SU-DHL-6 (cell line): ENCODE measurements at regions not wholly inside any gene's neighbourhood (a gene's known extent, or its start where the extent isn't known, plus 50 kb on each side); places are given as distances from the start of the nearest gene placed in this dataset.

ENCODE experiments used
- H2AFZ ChIP-seq: fragments of 200-600 bp; sonication (generic); 2 replicates; pipeline ENCODE4 v1.6.1; 2014; ENCODE audit warnings: low read depth, mild to moderate bottlenecking, moderate library complexity, mixed read lengths, antibody characterized with exemption, low read length; ENCODE audit not compliant: severe bottlenecking
- H3F3A ChIP-seq: fragments of 200-600 bp; shearing (Covaris generic); 2 replicates; pipeline ENCODE4 v1.6.0; 2016; ENCODE audit warnings: antibody characterized with exemption, mild to moderate bottlenecking; ENCODE audit not compliant: insufficient read depth
- H3K27ac ChIP-seq: fragments of 200-600 bp; sonication (generic); 2 replicates; pipeline ENCODE4 v1.5.1; 2016; ENCODE audit warnings: low read depth, mild to moderate bottlenecking, low read length, moderate library complexity, mixed read lengths
- H3K27me3 ChIP-seq: fragments of 200-600 bp; sonication (generic), shearing (Covaris generic); 2 replicates; pipeline ENCODE4 v1.6.0; 2014; ENCODE audit warnings: mild to moderate bottlenecking, low read length
- H3K36me3 ChIP-seq: fragments of 200-600 bp; sonication (generic); 2 replicates; pipeline ENCODE4 v1.6.1; 2014; ENCODE audit warnings: mild to moderate bottlenecking, low read length, mixed read lengths
- H3K4me2 ChIP-seq: fragments of 300-600, 200-600 bp; shearing (Covaris generic), sonication (generic); 2 replicates; pipeline ENCODE4 v1.6.0; 2014; ENCODE audit warnings: low read length, low read depth, mild to moderate bottlenecking; ENCODE audit not compliant: poor library complexity, severe bottlenecking
- H3K4me3 ChIP-seq: fragments of 200-600 bp; sonication (generic); 2 replicates; pipeline ENCODE4 v1.5.1; 2014; ENCODE audit warnings: antibody characterized with exemption, low read length, mild to moderate bottlenecking, mixed read lengths; ENCODE audit not compliant: insufficient read depth, poor library complexity, severe bottlenecking
- H3K79me2 ChIP-seq: fragments of 200-600 bp; sonication (generic); 2 replicates; pipeline ENCODE4 v1.6.1; 2014; ENCODE audit warnings: mild to moderate bottlenecking, low read length, moderate library complexity; ENCODE audit not compliant: insufficient read depth
- H3K9ac ChIP-seq: fragments of 200-600 bp; sonication (generic); 2 replicates; pipeline ENCODE4 v1.7.0; 2014; ENCODE audit warnings: mild to moderate bottlenecking, low read length
- H3K9me2 ChIP-seq: fragments of 200-600 bp; sonication (generic); replicated peaks from 2 replicates; pipeline ENCODE4 v1.6.1; 2014; ENCODE audit warnings: low read length; ENCODE audit not compliant: insufficient read depth
- H3K9me3 ChIP-seq: fragments of 200-600 bp; sonication (generic); 2 replicates; pipeline ENCODE4 v1.6.1; 2014; ENCODE audit warnings: low read length, mixed read lengths; ENCODE audit not compliant: insufficient read depth
- H4K20me1 ChIP-seq: fragments of 200-600 bp; sonication (generic); 2 replicates; pipeline ENCODE4 v1.6.1; 2014; ENCODE audit warnings: low read depth, mild to moderate bottlenecking, antibody characterized with exemption, low read length, moderate library complexity, mixed read lengths
- EZH2phosphoT487 ChIP-seq: fragments of 200-600 bp; sonication (generic), shearing (Covaris generic); conservative IDR thresholded peaks from 2 replicates; pipeline ENCODE4 v1.6.1; 2018; ENCODE audit warnings: mild to moderate bottlenecking, antibody characterized with exemption, low read length, moderate library complexity, mixed read lengths
- TF ChIP-seq, protein P1 (sequence below): fragments of 200-600 bp; sonication (generic); IDR thresholded peaks from one replicate; pipeline ENCODE4 v1.5.1; 2017; ENCODE audit warnings: antibody characterized with exemption, mild to moderate bottlenecking, low read length, moderate library complexity; ENCODE audit not compliant: insufficient read depth, poor library complexity, severe bottlenecking

DNA sequence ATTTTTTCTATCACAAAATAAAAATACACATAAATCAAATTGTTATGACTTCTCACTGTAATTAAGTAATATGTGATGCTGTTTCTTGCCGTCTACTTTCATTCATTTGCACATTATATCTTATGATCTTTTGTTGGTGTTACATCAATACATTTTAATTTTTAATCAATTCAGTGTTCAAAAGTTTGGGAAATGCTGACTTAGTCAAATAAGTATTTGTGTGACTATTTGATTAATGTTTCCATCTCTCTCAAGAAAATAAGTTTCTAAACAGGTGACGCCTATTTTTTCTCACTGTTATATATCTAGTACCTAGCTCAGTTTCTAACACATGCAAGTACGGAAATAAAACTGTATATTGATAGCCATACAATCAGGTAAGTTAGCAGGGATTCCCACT, 329.5 kb upstream of the KIRREL3 start:
- TF ChIP-seq EZH2phosphoT487 = no peak
- TF ChIP-seq, protein P1, sequence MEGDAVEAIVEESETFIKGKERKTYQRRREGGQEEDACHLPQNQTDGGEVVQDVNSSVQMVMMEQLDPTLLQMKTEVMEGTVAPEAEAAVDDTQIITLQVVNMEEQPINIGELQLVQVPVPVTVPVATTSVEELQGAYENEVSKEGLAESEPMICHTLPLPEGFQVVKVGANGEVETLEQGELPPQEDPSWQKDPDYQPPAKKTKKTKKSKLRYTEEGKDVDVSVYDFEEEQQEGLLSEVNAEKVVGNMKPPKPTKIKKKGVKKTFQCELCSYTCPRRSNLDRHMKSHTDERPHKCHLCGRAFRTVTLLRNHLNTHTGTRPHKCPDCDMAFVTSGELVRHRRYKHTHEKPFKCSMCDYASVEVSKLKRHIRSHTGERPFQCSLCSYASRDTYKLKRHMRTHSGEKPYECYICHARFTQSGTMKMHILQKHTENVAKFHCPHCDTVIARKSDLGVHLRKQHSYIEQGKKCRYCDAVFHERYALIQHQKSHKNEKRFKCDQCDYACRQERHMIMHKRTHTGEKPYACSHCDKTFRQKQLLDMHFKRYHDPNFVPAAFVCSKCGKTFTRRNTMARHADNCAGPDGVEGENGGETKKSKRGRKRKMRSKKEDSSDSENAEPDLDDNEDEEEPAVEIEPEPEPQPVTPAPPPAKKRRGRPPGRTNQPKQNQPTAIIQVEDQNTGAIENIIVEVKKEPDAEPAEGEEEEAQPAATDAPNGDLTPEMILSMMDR = no peak
- Histone ChIP-seq H3K9me2 (no peaks in the 10 kb centered on the region), H3K4me3 (no peak overlapping the region), H3K36me3 (no peaks in the 10 kb centered on the region), H3K79me2 (no peaks in the 10 kb centered on the region), H3K9me3 (no peaks in the 10 kb centered on the region), H3K27me3 (no peaks in the 10 kb centered on the region), H3K4me2 (no peak overlapping the region), H4K20me1 (no peaks in the 10 kb centered on the region), H3F3A (no peaks in the 10 kb centered on the region), H3K27ac (no peak overlapping the region), H2AFZ (no peak overlapping the region), H3K9ac (no peak overlapping the region)

DNA sequence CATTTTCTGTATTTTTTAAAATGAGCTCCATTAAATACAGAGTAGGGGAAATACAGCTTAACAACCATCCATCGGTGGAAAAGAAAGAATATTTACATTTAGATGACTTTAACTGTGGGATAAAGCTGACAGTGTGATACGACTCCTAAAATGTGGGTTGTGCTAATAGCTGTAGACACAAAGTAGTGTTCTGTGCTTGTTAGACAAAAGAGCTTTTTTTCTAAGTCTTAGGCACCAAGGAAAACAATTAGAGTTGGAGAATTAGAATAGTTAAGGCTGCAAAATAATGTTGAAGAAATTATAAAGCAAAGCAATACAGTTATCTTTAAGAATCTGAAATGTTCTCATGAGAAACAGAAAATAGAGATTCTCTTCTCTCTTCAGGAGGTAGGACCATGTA, 307.7 kb upstream of the KIRREL3 start:
- Histone ChIP-seq H3K9me2 (no peaks in the 10 kb centered on the region), H3K4me3 (no peak overlapping the region), H3F3A (no peaks in the 10 kb centered on the region), H3K4me2 (no peak overlapping the region), H3K27me3 (no peaks in the 10 kb centered on the region), H3K36me3 (no peaks in the 10 kb centered on the region), H4K20me1 (no peaks in the 10 kb centered on the region), H2AFZ (no peak overlapping the region), H3K9ac (no peak overlapping the region), H3K79me2 (no peaks in the 10 kb centered on the region), H3K9me3 (no peaks in the 10 kb centered on the region), H3K27ac (no peak overlapping the region)
- TF ChIP-seq, protein P1 = no peak

DNA sequence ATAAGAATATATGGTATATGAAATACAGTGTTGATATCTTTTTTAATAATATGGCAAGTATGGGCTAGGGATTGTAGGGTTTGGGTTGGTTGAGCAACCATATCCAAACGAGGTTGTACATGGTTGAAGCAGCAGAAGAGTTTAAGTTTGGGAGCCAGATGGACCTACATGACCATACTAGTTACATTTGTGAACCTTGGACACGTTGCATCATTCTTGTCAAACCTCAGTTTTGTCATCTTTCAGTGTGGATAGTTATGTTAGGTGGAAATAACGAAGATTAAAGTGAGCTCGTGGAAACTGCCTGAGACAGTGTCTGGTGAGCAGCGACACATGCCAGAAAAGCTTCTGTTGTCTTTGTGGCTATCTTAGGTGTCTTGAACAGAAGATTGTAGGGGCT, 307.1 kb upstream of the KIRREL3 start:
- H3K27me3 ChIP-seq = no peaks in the 10 kb centered on the region
- no peak overlapping the region for H3K9ac ChIP-seq
- no peaks in the 10 kb centered on the region for H3F3A ChIP-seq
- no peak overlapping the region for H3K4me2 ChIP-seq
- H4K20me1 ChIP-seq = no peaks in the 10 kb centered on the region
- no peak for TF ChIP-seq EZH2phosphoT487
- TF ChIP-seq, protein P1 = no peak
- H3K9me2 ChIP-seq = no peaks in the 10 kb centered on the region
- no peak overlapping the region for H2AFZ ChIP-seq
- H3K9me3 ChIP-seq = no peaks in the 10 kb centered on the region
- no peak overlapping the region for H3K4me3 ChIP-seq
- H3K79me2 ChIP-seq = no peaks in the 10 kb centered on the region
- H3K27ac ChIP-seq = no peak overlapping the region
- no peaks in the 10 kb centered on the region for H3K36me3 ChIP-seq

DNA sequence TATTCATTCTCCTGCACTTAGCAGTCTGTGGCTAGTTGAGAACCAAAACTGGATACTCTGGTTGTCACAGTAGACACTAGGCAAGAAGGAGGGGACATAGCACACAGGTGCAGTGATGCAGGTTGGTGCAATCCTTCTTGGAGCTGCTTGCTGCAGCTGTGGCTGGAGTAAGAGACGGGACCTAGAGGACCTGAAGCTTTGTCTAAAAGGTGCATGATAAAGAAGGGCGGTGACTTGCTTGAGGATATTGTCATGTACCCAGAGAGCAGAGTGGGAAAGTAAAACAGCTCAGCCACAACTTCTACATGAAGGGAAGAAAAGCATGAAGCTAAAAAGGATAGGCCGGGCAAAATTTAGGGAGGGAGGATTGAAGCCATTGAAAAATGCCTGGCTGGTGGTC, 304.1 kb upstream of the KIRREL3 start:
- Histone ChIP-seq H3K27ac (no peak overlapping the region), H3K9me3 (no peaks in the 10 kb centered on the region), H2AFZ (no peak overlapping the region), H3K9me2 (no peaks in the 10 kb centered on the region), H3K79me2 (no peaks in the 10 kb centered on the region), H3K36me3 (no peaks in the 10 kb centered on the region), H4K20me1 (no peaks in the 10 kb centered on the region), H3K9ac (no peak overlapping the region), H3F3A (no peaks in the 10 kb centered on the region), H3K27me3 (no peaks in the 10 kb centered on the region), H3K4me2 (no peak overlapping the region), H3K4me3 (no peak overlapping the region)
- TF ChIP-seq, protein P1 = no peak
- TF ChIP-seq EZH2phosphoT487 = no peak
